ENCODE measurements at regions not wholly inside any gene's neighbourhood (a gene's known extent, or its start where the extent isn't known, plus 50 kb on each side); places are given as distances from the start of the nearest gene placed in this dataset.

- TF ChIP-seq, protein P1, sequence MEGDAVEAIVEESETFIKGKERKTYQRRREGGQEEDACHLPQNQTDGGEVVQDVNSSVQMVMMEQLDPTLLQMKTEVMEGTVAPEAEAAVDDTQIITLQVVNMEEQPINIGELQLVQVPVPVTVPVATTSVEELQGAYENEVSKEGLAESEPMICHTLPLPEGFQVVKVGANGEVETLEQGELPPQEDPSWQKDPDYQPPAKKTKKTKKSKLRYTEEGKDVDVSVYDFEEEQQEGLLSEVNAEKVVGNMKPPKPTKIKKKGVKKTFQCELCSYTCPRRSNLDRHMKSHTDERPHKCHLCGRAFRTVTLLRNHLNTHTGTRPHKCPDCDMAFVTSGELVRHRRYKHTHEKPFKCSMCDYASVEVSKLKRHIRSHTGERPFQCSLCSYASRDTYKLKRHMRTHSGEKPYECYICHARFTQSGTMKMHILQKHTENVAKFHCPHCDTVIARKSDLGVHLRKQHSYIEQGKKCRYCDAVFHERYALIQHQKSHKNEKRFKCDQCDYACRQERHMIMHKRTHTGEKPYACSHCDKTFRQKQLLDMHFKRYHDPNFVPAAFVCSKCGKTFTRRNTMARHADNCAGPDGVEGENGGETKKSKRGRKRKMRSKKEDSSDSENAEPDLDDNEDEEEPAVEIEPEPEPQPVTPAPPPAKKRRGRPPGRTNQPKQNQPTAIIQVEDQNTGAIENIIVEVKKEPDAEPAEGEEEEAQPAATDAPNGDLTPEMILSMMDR (tag by site-specific recombination; IDR thresholded peaks at IDR 0.05) = no peak
- TF ChIP-seq ZNF350 (tag by site-specific recombination; IDR thresholded peaks at IDR 0.05) = no peak
- TF ChIP-seq ZNF654 (tag by site-specific recombination; IDR thresholded peaks at IDR 0.05; ENCODE audit: low read depth) = no peak
- TF ChIP-seq ZNF112 (tag by site-specific recombination; IDR thresholded peaks at IDR 0.05) = no peak
- no peak for TF ChIP-seq ZNF391 (tag by site-specific recombination; IDR thresholded peaks at IDR 0.05; ENCODE audit: borderline replicate concordance, low read depth)
- no peak for TF ChIP-seq ZBTB20 (tag by site-specific recombination; IDR thresholded peaks at IDR 0.05)
- no peak for TF ChIP-seq HOXA7 (CRISPR knock-in tag; IDR thresholded peaks at IDR 0.05; ENCODE audit: borderline replicate concordance)
- TF ChIP-seq ZNF121 (tag by site-specific recombination; IDR thresholded peaks at IDR 0.05) = no peak
Measured at GRCh38 chr5:97417986-97418385, 234.9 kb upstream of the RIOK2 start.
